Neutrophil (primary cell): ENCODE measurements at regions not wholly inside any gene's neighbourhood (a gene's known extent, or its start where the extent isn't known, plus 50 kb on each side); places are given as distances from the start of the nearest gene placed in this dataset.

Experiments
- H3K27ac ChIP-seq: fragments of 200-600 bp; sonication (generic); 2 replicates; pipeline ENCODE4 v1.5.1; 2016; ENCODE audit warnings: mild to moderate bottlenecking, moderate library complexity
- H3K27me3 ChIP-seq: fragments of 200-600 bp; sonication (generic); 2 replicates; pipeline ENCODE4 v1.6.0; 2016; ENCODE audit warnings: mild to moderate bottlenecking
- H3K36me3 ChIP-seq: fragments of 200-600 bp; sonication (generic); 2 replicates; pipeline ENCODE4 v1.5.1; 2017
- H3K4me1 ChIP-seq, 2 experiments: fragments of 200-600 bp in 1 of 2; sonication (generic) in 1 of 2; 1 replicate in 1 of 2; 2 replicates in 1 of 2; pipeline versions ENCODE4 v1.5.1 to v1.6.1; 2013 to 2016; ENCODE audit warnings: low read depth in 1 of 2, low read length in 1 of 2, mild to moderate bottlenecking in 1 of 2, moderate library complexity in 1 of 2; ENCODE audit not compliant: control insufficient read depth in 1 of 2, insufficient read depth in 1 of 2
- H3K4me3 ChIP-seq, 2 experiments: fragments of 200-600 bp in 1 of 2; sonication (generic) in 1 of 2; 1 replicate in 1 of 2; 2 replicates in 1 of 2; pipeline ENCODE4 v1.5.1; 2013 to 2016; ENCODE audit warnings: low read depth in 1 of 2, low read length in 1 of 2, mild to moderate bottlenecking in 1 of 2, moderate library complexity in 1 of 2
- H3K9me3 ChIP-seq: fragments of 200-600 bp; sonication (generic); 2 replicates; pipeline ENCODE4 v1.5.1; 2016
- CTCF ChIP-seq: fragments of 200-600 bp; sonication (generic); IDR thresholded peaks from 2 replicates; pipeline ENCODE4 v1.5.1; 2016; ENCODE audit warnings: antibody characterized with exemption

GRCh38 chr1:39117899-39118450 lies 86.5 kb upstream of the MACF1 start:
- Histone ChIP-seq H3K27me3 (peaks cover 49% of the 10 kb centered on the region), H3K36me3 (no peaks in the 10 kb centered on the region), H3K27ac (no peak overlapping the region), H3K4me1 (no peaks in the 10 kb centered on the region), H3K4me3 (no peak overlapping the region), H3K9me3 (no peaks in the 10 kb centered on the region)
- no peak for TF ChIP-seq CTCF

- no peaks in the 10 kb centered on the region for H3K36me3 ChIP-seq
- peaks cover 11% of the 10 kb centered on the region for H3K27me3 ChIP-seq
- no peak overlapping the region for H3K27ac ChIP-seq
- H3K4me1 ChIP-seq = no peaks in the 10 kb centered on the region
- H3K4me3 ChIP-seq = no peak overlapping the region
- no peak for TF ChIP-seq CTCF
- no peaks in the 10 kb centered on the region for H3K9me3 ChIP-seq
These were observed 82.4 kb upstream of the MACF1 start for GRCh38 chr1:39122056-39122455.

GRCh38 chr1:39124282-39124681 lies 80.2 kb upstream of the MACF1 start:
- Histone ChIP-seq H3K36me3 (no peaks in the 10 kb centered on the region), H3K27ac (no peak overlapping the region), H3K4me1 (no peaks in the 10 kb centered on the region), H3K27me3 (no peaks in the 10 kb centered on the region), H3K4me3 (no peak overlapping the region), H3K9me3 (no peaks in the 10 kb centered on the region)
- no peak for TF ChIP-seq CTCF

- H3K27me3 ChIP-seq = peaks cover 2% of the 10 kb centered on the region
- H3K9me3 ChIP-seq = no peaks in the 10 kb centered on the region
- H3K36me3 ChIP-seq = no peaks in the 10 kb centered on the region
- H3K4me3 ChIP-seq = no peak overlapping the region
- no peak overlapping the region for H3K27ac ChIP-seq
- no peaks in the 10 kb centered on the region for H3K4me1 ChIP-seq
- no peak for TF ChIP-seq CTCF
These were observed 77.0 kb upstream of the MACF1 start for GRCh38 chr1:39127513-39127912.

GRCh38 chr1:39128126-39128525 lies 76.4 kb upstream of the MACF1 start:
- H3K4me1 ChIP-seq = no peaks in the 10 kb centered on the region
- no peak overlapping the region for H3K4me3 ChIP-seq
- H3K36me3 ChIP-seq = no peaks in the 10 kb centered on the region
- H3K27me3 ChIP-seq = peaks cover 8% of the 10 kb centered on the region
- no peaks in the 10 kb centered on the region for H3K9me3 ChIP-seq
- TF ChIP-seq CTCF = no peak
- no peak overlapping the region for H3K27ac ChIP-seq

- TF ChIP-seq CTCF = no peak
- no peaks in the 10 kb centered on the region for H3K9me3 ChIP-seq
- H3K36me3 ChIP-seq = no peaks in the 10 kb centered on the region
- H3K4me1 ChIP-seq = no peaks in the 10 kb centered on the region
- H3K4me3 ChIP-seq = no peak overlapping the region
- no peak overlapping the region for H3K27ac ChIP-seq
- peaks cover 9% of the 10 kb centered on the region for H3K27me3 ChIP-seq
These were observed 75.5 kb upstream of the MACF1 start for GRCh38 chr1:39128959-39129358.
